Endothelial cell of umbilical vein (primary cell): ENCODE measurements at regions not wholly inside any gene's neighbourhood (a gene's known extent, or its start where the extent isn't known, plus 50 kb on each side); places are given as distances from the start of the nearest gene placed in this dataset.

ENCODE experiments used
- BruUV-seq: library from RNA; stranded (reverse); fragments of 400-500 nt; replicated peaks from 2 replicates; lab custom pipeline; 2021; lab: Mats Ljungman, UMichigan
- CTCF ChIA-PET: fragments of 300-600, 350-600 bp; sonication (Branson Sonifier 250); formaldehyde crosslinking; loops from one replicate; lab custom pipeline; 2021; ENCODE audit warnings: antibody characterized with exemption, inconsistent platforms; lab: Charles Lee
- POLR2A ChIA-PET: fragments of 300-600, 350-600 bp; sonication (Branson Sonifier 250); formaldehyde crosslinking; loops from one replicate; lab custom pipeline; 2021; ENCODE audit warnings: antibody characterized with exemption, inconsistent platforms; lab: Charles Lee
- DNase-seq: peaks from one replicate; pipeline ENCODE4 v3.0.0-alpha.2; 2011; ENCODE audit warnings: low read depth, low spot score
- FAIRE-seq: peaks from 2 replicates; lab custom pipeline; 2011; peaks lifted over from hg19 to GRCh38; lab: Jason Lieb, UNC
- H2AFZ ChIP-seq: 2 replicates; pipeline ENCODE4 v1.6.0; 2012; ENCODE audit warnings: low read depth, low read length, control low read depth, inconsistent platforms
- H3K27ac ChIP-seq: 2 replicates; pipeline ENCODE4 v1.5.1; 2011; ENCODE audit warnings: low read depth, mild to moderate bottlenecking, control low read depth, low read length, moderate library complexity; ENCODE audit not compliant: insufficient read depth
- H3K27me3 ChIP-seq, 2 experiments: 2 replicates each; pipeline versions ENCODE4 v1.6.0 to v1.6.1; 2011; ENCODE audit warnings: low read length in 2 of 2, mixed read lengths in 1 of 2; ENCODE audit not compliant: control insufficient read depth in 2 of 2, insufficient read depth in 2 of 2
- H3K36me3 ChIP-seq, 2 experiments: 2 replicates in 1 of 2; 3 replicates in 1 of 2; pipeline ENCODE4 v1.5.1; 2011; ENCODE audit warnings: low read length in 2 of 2, mild to moderate bottlenecking in 1 of 2, moderate library complexity in 1 of 2; ENCODE audit not compliant: control insufficient read depth in 2 of 2, insufficient read depth in 2 of 2; ENCODE audit errors: extremely low read depth in 1 of 2
- H3K4me1 ChIP-seq: 3 replicates; pipeline ENCODE4 v1.5.1; 2011; ENCODE audit warnings: mild to moderate bottlenecking, low read length; ENCODE audit not compliant: control insufficient read depth, insufficient read depth; ENCODE audit errors: extremely low read depth
- H3K4me2 ChIP-seq: 2 replicates; pipeline ENCODE4 v1.6.1; 2011; ENCODE audit warnings: low read length, control low read depth, mixed read lengths; ENCODE audit not compliant: insufficient read depth
- H3K4me3 ChIP-seq, 3 experiments: fragments of 200-600 bp in 1 of 3; sonication (generic), shearing (Covaris generic) in 1 of 3; replicated peaks in 1 of 3; 2 replicates each; pipeline ENCODE4 v1.5.1; 2011 to 2016; ENCODE audit warnings: control low read depth in 3 of 3, low read length in 3 of 3, mild to moderate bottlenecking in 2 of 3, inconsistent platforms in 1 of 3, low read depth in 1 of 3, moderate library complexity in 1 of 3; ENCODE audit not compliant: insufficient read depth in 1 of 3
- H3K79me2 ChIP-seq: 2 replicates; pipeline ENCODE4 v1.6.0; 2012; ENCODE audit warnings: low read length, inconsistent platforms; ENCODE audit not compliant: control insufficient read depth, insufficient read depth
- H3K9ac ChIP-seq: replicated peaks from 2 replicates; pipeline ENCODE3; 2011; ENCODE audit warnings: low read length, control low read depth; ENCODE audit not compliant: insufficient read depth; ENCODE audit errors: extremely low read depth
- H3K9me1 ChIP-seq: replicated peaks from 3 replicates; pipeline ENCODE4 v1.6.0; 2011; ENCODE audit warnings: mild to moderate bottlenecking, low read length; ENCODE audit not compliant: control insufficient read depth, insufficient read depth; ENCODE audit errors: extremely low read depth
- H3K9me3 ChIP-seq: replicated peaks from 2 replicates; pipeline ENCODE4 v1.5.1; 2012; ENCODE audit warnings: low read length, inconsistent platforms; ENCODE audit not compliant: control insufficient read depth, insufficient read depth
- H4K20me1 ChIP-seq: replicated peaks from 2 replicates; pipeline ENCODE3; 2011; ENCODE audit warnings: mild to moderate bottlenecking, low read length; ENCODE audit not compliant: control insufficient read depth, insufficient read depth; ENCODE audit errors: extremely low read depth
- CTCF ChIP-seq, 2 donors: IDR thresholded peaks; 1 replicate in 1 of 2; 2 replicates in 1 of 2; pipeline ENCODE4 v1.5.1; 2011; ENCODE audit warnings: low read length in 2 of 2, mild to moderate bottlenecking in 2 of 2, moderate library complexity in 2 of 2, control low read depth in 1 of 2, inconsistent platforms in 1 of 2, low read depth in 1 of 2; ENCODE audit not compliant: insufficient read depth in 1 of 2; ENCODE audit errors: extremely low read depth in 1 of 2
- EZH2 ChIP-seq: IDR thresholded peaks from 2 replicates; pipeline ENCODE4 v1.6.1; 2012; ENCODE audit warnings: borderline replicate concordance, low read depth, mild to moderate bottlenecking, moderate library complexity, low read length, inconsistent platforms; ENCODE audit not compliant: severe bottlenecking
- FOS ChIP-seq: IDR thresholded peaks from 2 replicates; pipeline ENCODE4 v1.6.1; 2011; ENCODE audit warnings: mild to moderate bottlenecking, low read length, moderate library complexity, borderline replicate concordance; ENCODE audit not compliant: insufficient read depth
- GATA2 ChIP-seq: IDR thresholded peaks from 2 replicates; pipeline ENCODE4 v1.7.0; 2011; ENCODE audit warnings: low read depth, mild to moderate bottlenecking, moderate library complexity, mixed read lengths, low read length; ENCODE audit not compliant: insufficient read length, insufficient read depth
- JUN ChIP-seq: IDR thresholded peaks from 2 replicates; pipeline ENCODE4 v1.6.1; 2011; ENCODE audit warnings: borderline replicate concordance, low read depth; ENCODE audit not compliant: insufficient read length, insufficient read depth
- MYC ChIP-seq: IDR thresholded peaks from one replicate; pipeline ENCODE4 v1.6.1; 2011; ENCODE audit warnings: mild to moderate bottlenecking, low read depth, low read length
- POLR2A ChIP-seq: IDR thresholded peaks from 2 replicates; pipeline ENCODE4 v1.6.1; 2012; ENCODE audit warnings: low read depth, mild to moderate bottlenecking, control low read depth, low read length
- POLR2AphosphoS5 ChIP-seq: IDR thresholded peaks from 2 replicates; pipeline ENCODE4 v1.6.1; 2012; ENCODE audit warnings: low read depth, mild to moderate bottlenecking, control low read depth, low read length, moderate library complexity; ENCODE audit not compliant: insufficient read depth
- dilution Hi-C: fragments of 300-500 bp; cut with MboI; formaldehyde crosslinking; loops from one replicate; pipeline ENCODE4 v1.15.0; 2019; ENCODE audit warnings: low sequenced_read_pairs; ENCODE audit not compliant: extremely low pct_ligation_motif_present
- intact Hi-C: fragments of 100-400 bp; cut with micrococcal nuclease; formaldehyde crosslinking; loops from one replicate; pipeline ENCODE4 v1.10.0; 2022
- TF ChIP-seq, protein P1 (sequence below): IDR thresholded peaks from 2 replicates; pipeline ENCODE4 v1.6.1; 2011; ENCODE audit not compliant: insufficient read depth, insufficient read length

GRCh38 chrX:121854614-121854911 lies 807.2 kb downstream of the GLUD2 start:
- no peak for FAIRE-seq
- no peak for TF ChIP-seq JUN
- TF ChIP-seq, protein P1, sequence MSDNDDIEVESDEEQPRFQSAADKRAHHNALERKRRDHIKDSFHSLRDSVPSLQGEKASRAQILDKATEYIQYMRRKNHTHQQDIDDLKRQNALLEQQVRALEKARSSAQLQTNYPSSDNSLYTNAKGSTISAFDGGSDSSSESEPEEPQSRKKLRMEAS = no peak
- TF ChIP-seq POLR2A = no peak
- no peak for TF ChIP-seq POLR2AphosphoS5
- TF ChIP-seq FOS = no peak
- TF ChIP-seq CTCF (IDR thresholded peaks at IDR 0.05; ENCODE audit: extremely low read depth in 1 of 2, insufficient read depth in 1 of 2, low read depth in 1 of 2, low read length in 2 of 2) = no peak
- no peak for TF ChIP-seq EZH2
- TF ChIP-seq GATA2 = no peak
- TF ChIP-seq MYC = no peak
- Histone ChIP-seq H3K4me3 (no peak overlapping the region), H3K9me3 (no peaks in the 10 kb centered on the region), H4K20me1 (no peaks in the 10 kb centered on the region), H3K9ac (no peak overlapping the region), H3K9me1 (no peaks in the 10 kb centered on the region), H3K4me1 (no peaks in the 10 kb centered on the region), H3K27ac (no peak overlapping the region), H2AFZ (no peak overlapping the region), H3K27me3 (no peaks in the 10 kb centered on the region), H3K4me2 (no peak overlapping the region), H3K36me3 (no peaks in the 10 kb centered on the region), H3K79me2 (no peaks in the 10 kb centered on the region)
- dilution Hi-C loops (no loop called here), intact Hi-C loops (no loop called here)
- ChIA-PET POLR2A (no interaction called here), CTCF (no interaction called here)
- no peak for DNase-seq
- no TSS peak for BruUV-seq
